Activated CD8-positive, alpha-beta memory T cell treated with anti-CD3 and anti-CD28 coated beads for 24 hours (primary cell): ENCODE measurements at regions not wholly inside any gene's neighbourhood (a gene's known extent, or its start where the extent isn't known, plus 50 kb on each side); places are given as distances from the start of the nearest gene placed in this dataset.
A peak's percentile ranks its signal among the peaks of the same experiment; 100 is the strongest.

Experiments used
- DNase-seq: peaks from one replicate; pipeline ENCODE4 v3.0.0-alpha.2; 2020

DNA sequence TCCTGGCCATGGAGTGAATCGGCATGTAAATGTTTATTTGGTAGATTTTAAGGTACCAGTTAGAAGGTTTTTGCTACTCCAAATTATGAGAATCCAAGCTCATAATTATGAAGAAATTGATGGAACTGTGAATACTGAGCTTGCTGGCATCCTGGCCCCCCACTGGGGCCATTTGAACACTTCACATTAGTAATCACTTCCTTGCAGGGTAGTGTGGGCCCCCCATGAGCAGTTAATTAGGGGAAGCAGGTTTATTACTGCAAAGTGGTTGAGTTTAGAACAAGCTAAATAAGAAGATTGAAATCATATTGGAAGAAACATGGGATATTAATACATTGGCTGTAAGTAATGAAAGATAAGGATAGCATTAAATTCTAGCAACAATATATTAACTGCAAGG, 86.7 kb downstream of the S1PR1 start:
- DNase-seq: no peak

DNA sequence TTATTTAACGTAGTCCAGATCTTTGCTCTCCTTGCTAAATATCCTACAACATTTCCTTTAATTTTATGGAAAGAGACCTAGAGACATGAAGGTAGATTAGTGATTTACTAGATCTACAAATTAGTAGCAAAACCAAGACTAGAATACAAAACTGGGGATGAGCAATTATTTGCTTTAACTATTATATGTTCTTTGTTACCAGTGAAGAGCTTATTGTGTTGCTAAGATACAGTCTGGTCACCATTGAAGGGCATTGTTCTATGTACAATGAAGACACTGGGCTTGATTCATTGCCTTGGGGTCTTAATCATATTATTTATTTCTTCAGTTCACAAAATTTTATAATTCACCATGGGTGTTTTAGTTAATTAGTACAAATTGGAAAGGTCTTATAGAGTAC, 88.3 kb downstream of the S1PR1 start:
- DNase-seq: no peak

DNA sequence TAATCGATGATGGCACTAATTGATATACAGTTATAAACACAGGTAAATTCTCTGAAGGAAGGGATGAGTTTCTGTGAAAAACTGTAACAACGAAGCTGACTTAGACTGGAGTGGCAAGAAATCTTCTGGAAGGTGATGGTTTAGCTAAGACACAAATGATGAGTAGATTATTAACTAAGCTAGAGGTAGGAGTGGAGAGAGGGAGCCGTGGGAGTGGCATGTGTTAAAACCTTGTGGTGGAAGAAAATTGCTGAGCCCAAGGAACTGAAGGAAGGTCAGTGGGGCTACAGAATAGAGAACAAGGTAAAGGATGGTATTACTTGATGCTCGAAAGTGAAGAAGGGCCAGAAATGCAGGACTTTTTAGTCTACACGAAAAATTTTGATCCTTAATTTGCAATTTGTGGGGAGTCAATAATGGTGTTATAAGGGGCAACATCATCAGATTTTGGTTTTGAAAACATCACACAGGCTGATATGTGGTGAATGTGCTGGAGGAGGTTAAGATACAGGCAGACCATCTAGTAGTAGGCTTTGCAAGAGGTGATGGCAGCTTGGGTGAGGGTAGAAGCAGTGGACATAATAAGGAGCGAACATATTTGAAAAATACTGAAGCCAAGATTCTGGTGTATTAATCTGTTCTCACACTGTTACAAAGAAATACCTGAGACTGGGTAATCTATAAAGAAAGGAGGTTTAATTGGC, 93.8 kb downstream of the S1PR1 start:
- DNase-seq: no peak

DNA sequence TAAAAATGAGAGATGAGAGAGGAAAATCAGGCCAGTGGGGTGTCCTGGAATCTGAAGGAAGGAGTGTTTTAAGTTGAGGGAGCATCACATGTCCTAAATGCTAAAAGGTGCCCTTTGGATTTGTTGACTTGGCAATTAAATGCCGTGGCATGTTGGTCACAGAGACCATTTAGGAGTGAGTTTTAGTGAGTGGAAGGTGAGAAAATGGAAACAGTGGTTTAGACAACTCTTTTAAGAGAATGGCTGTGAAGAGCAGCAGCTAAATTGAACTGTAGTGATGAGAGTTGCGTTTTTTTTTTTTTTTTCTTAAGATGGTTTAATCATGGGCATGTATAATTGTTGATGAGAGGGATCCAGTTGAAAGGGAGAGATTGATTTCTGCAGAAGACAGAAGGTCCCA, 95.0 kb downstream of the S1PR1 start:
- DNase-seq: no peak

DNA sequence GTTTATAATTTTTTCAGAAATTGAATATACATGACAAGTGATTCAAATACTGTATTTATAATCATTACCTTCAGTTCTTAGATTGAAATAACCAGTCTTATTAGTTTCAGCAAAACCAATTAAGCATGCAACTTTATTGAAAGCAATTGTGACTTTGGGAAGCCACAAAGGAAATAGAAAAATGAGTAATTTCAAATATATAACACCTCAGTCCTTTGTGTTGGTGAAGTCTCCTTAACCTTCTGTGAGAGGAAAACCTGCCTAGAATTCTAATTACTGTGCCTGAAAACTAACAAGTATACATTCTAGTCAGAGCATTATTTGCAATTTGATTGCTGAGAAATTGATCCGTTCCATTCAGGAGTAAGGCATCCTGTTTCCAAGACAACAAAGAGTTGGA, 95.8 kb downstream of the S1PR1 start:
- no peak for DNase-seq

DNA sequence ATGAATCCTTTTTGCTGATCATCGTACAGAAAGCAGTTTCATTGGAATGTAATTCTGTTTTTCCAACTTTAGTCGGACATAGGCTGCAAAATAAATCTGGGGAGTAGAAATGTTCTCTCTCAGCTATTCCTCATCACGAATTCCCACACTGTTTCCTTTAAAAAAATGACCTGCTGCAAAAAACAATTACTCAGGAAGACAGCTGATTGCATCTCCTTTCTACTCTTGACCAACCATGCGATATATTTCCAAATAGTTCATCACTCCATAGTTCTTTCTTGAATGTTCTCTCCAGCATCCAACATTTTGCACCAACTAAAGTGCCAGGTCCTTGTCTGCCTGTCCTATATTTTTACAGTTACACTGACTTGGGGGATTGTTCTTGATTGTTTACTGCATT, 96.4 kb downstream of the S1PR1 start:
- DNase-seq: no peak

DNA sequence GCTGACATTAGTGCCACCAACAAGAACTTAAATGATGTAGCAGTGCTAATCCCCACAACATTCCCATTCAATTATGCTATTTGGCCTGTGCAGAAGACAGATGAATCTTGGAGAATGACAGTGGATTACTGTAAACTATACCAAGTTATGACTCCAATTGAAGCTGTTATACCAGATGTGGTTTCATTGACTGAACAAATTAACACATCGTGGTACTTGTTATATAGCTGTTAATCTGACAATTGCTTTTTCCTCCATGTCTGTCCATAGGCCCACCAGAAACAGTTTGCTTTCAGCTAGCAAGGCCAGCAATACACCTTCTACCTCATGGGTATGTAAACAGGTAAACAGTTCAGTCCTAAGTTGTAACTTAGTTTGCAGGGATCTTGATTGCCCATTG, 101.1 kb downstream of the S1PR1 start:
- DNase-seq: no peak

DNA sequence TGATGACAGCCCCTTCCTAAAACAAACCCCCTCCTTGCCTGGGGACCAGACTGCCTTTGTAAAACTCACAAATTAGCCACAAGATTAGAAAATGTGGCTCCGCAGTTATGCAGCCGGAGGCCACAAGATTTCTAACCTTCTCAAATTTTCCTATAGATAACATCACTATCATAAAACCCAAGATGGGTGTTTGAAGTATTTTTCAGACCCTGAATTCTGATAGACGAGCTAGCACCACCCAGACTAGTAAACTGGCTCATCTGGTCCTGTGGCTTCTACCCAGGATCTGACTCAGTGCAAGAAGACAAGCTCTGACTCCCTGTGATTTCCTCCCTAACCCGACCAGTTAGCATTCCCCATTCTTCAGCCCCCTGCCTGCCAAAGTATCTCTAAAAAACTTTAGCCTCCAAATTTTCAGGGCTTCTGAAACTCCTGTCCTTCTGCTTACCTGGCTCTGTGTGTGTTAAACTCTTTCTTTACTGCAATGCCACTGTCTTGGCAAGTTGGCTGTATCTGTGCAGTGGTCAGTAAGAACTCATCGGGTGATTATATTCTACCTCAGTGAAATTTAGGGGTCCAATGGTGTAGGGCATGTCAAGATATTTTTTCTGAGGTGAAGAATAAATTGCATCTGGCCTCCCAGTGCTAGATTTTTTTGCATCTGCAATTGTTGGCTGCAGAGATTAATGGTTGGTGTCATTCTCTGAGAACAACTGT, 102.1 kb downstream of the S1PR1 start:
- no peak for DNase-seq

DNA sequence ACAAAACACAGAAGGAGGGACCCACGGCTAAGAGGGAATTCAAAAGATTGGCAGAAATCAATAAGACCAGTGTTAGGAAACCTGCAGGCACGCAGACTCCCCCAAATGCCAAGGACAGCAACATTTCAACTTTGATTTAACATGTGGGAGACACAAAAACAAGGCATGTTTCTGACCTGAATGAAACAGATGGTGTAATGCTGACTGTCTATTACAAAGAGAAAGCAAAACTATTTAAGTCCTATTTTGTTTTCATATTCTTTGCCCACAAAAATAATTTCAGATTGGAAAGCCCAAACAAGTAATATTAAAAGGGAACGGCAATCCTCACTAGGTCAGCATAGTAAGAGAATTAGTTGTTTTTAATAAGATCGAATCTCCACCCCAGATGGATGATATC, 107.9 kb downstream of the S1PR1 start:
- DNase-seq: no peak

DNA sequence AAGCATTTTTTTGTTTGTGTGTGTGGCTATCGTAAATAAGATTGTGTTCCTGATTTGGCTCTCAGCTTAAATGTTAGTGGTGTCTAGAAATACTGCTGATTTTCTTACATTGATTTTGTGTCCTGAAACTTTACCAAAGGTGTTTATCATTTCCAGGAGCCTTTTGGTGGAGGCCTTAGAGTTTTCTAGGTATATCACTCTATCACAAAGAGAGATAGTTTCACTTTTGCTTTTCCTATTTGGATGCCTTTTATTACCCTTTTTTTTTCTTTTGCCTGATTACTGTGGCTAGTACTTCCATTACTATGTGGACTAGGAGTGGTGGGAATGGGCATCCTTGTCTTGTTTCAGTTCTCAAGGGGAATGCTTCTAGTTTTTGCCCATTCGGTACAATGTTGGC, 109.6 kb downstream of the S1PR1 start:
- DNase-seq: no peak

DNA sequence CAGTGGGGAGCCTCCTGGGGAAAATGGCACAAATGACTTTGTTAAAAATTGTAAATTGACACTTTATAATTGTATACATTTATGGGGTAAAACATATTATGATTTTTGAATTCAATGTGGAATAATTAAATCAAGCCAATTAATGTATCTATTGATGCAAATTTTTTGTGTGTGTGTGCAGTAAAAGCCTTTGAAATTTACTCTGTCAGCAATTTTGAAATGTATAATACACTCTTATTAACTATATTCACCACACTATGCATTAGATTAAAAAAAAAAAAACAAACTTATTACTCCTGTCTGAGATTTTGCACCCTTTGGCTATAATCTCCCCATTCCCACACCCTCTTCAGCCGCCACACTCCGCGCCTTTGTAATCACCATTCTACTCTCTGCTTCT, 119.2 kb downstream of the S1PR1 start:
- DNase-seq: no peak

DNA sequence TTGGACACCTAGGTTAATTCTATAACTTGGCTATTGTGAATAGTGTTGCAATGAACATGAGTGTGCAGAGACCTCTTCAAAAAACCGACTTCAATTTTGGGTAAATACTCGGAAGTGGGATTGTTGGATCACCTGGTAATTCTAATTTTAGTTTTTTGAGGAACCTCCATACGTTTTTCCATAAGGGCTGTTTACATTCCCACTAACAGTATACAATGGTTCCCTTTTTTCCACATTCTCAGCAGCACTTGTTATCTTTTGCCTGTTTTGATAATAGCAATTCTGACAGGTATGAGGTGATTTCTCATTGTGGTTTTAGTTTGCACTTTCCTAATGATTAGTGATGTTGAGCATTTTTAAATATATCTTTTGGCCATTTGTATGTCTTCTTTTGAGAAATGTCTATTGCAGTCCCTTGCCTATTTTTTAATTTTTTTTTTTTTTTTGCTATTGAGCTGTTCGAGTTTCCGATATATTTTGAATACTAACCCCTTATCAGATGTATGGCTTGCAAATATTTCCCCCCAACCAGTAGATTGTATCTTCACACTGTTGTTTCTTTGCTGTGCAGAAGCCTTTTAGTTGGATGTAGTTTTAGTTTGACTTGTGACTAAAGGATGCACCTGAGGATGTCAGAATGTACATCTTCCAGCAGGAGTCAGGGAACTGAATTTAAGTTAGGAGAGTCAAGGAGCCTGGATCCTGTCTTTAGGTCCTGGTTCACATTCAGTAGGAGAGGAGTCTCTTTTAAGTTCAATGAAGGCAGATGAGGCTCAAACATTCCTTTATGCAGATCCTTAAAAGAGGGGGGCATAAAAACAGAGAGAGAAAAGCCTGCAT, 120.0 kb downstream of the S1PR1 start:
- no peak for DNase-seq

DNA sequence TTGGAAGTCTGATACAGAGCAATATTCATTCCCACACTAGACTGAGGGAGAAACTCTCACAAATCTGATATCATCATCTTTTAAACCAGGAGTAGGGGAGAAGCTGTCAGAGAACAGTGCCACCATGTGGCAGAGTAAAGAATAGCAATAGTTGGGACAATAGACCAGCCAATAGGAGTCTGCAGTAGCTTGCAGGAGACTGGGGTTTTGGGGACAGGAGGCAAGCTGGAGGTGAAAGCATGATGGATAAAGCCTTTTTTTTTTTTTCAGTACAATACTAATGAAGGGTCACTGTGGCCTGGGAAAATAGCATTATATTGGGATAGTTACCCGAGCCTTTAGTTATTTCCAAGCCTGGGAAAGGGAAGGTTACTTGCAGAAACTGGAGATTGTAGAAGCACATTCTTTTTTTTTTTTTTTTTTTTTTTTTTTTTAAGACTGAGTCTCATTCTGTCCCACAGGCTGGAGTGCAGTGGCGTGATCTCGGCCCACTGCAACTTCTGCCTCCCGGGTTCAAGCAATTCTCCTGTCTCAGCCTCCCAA, 120.7 kb downstream of the S1PR1 start:
- DNase-seq: peak; percentile 74

DNA sequence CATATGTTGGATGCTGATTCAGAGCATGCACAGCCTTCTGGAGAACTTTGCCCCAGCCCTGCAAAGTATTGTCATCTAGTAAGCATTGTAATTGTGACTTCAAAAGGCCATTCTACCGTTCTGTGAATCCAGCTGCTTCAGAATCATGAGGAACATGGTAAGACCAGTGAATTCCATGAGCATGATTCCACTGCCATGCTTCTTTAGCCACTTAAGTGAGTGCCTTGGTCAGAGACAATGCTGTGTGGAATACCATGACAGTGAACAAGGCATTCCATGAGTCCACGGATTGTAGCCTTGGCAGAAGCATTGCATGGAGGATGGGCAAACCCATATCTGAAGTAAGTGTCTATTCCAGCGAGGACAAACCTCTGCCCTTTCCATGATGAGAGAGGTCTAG, 123.7 kb downstream of the S1PR1 start:
- DNase-seq: no peak

DNA sequence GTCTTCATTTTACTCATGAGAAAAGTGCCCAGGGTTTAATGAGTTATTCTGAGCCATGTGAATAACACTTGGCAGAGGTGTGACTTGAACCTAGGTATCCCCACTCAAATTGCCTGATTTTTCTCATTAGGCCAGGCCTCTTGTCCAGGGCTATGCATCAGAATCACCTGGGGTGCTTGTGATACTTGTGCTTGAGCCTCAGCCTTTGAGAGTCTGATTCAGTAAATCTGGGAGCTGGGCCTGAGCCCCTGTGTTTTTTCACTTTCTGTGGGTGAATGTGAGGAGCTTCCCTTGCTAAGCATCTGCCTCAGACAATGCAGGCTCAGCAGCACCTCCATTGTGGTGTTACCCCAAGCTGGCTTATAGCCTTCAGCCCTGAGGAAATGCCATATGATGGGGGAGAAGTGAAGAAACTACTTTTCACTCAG, 127.1 kb downstream of the S1PR1 start:
- no peak for DNase-seq

DNA sequence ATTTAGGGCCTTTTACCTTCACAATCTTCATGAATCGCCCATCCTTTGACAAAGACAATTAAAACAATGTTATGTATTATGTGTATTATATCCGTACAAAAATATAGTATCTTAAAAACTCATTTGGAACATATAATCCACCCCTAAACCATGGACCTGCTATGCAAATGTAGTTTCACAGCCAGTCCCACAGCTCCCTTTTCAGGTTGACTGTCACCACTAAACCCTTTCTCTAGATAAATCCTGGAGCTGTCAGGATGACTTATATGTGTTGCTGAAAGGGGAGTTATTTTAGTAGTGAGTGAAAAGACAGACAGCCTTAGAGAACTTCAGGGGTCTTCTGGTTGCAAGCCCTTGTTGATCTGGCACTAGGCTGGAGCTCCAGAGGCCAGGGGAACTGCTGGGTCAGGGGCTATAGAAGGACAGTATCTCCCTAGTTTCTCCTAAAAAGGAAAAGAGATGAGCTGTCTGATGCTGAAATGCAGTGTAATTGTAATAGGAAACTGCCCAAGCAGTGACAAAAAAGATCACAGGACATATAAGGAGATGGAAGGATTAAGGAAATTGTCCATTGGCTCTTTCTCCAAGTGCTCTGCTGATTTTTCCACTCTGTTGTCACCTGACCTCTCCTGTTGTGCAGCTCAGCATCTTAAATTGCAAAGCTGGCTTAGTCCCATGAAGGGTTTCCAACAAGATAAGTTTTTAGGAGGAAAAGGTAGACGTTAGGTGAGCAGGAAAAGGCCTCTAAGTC, 127.7 kb downstream of the S1PR1 start:
- DNase-seq: no peak

DNA sequence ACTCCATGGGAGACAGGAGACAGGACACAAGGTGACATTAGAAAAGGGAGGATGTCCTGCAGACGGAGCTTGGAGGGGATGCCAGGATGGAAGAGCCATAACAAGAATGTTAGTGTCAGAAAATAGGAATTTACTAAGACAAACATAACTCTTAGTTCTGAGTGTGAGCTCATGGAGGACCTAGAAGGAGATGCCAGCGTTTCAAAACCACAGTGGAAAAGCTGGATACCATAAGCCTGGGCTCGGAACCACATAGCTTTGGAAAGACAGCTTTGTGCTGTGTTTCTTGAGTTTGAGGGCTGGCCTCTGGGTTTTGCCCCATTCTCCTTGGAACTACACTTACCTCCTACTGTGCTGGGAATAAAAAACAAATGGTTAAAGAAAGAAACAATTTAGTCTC, 128.4 kb downstream of the S1PR1 start:
- no peak for DNase-seq

DNA sequence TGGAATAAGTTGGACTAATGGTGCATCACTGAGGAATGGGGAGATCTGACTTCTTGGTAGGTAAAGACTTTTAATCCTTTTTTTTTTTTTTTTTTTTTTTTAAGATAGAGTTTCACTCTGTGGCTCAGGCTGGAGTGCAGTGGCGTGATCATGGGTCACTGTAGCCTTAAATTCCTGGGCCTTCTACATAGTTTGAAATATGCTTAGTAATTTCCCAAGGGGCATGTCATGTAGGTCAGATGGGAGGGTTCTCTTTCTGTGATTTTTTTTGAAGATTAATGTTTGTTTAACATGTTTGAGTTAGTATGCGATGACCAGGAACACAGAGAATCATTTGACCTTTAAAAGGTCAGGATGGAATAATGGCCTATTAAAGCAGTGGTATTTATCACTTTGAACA, 129.1 kb downstream of the S1PR1 start:
- DNase-seq: no peak

DNA sequence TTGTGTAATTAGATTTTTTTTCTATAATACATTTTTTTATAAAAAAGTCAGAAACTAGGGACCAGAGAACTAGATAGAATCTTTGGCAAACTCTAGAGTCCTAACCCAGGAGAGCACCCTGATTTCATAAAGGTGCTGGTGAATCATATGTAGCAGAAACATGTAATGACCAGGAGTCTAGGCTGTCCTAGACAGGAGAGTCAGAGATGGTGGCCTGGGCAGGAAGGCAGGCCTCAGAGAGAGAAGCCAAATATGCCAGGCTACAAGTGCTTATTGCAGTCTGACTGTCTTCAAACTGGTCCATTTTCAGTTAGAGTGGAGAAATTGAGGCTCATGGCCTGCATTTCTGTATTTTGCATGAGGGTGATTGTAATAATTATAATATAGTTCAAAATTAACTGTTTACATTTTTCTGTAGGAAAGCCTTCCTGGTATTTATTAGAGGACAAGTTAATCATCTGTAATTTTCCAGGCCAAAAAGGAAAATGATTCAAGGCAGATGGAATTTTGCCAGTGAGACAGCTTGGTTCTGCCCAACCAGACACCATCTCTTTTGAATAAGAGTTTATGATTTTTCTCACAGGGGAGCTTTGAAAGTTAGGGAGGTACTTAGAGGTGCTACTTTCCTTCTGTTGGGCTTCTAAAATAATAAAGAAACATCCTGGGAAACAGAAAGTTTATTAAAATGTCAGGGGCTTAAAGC, 129.8 kb downstream of the S1PR1 start:
- no peak for DNase-seq

DNA sequence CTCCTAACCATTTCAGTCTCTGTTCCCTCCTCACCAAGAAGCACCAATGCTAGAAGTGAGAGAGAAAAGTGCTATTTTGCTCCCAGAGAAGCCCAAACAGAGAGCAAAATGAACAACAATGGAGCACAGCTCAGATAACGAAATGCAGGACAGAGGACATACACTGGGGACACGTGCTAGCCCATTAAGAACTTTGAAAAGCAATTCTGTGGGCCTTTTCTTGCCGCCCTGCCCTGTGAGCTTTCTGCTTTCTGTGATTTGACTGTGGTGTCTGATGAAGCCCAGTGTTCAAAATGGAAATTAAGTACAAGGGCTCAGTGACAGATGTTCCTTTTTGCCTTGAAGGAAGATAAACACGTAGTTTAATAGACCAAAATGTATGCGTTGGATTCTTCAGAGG, 130.8 kb downstream of the S1PR1 start:
- DNase-seq: no peak

DNA sequence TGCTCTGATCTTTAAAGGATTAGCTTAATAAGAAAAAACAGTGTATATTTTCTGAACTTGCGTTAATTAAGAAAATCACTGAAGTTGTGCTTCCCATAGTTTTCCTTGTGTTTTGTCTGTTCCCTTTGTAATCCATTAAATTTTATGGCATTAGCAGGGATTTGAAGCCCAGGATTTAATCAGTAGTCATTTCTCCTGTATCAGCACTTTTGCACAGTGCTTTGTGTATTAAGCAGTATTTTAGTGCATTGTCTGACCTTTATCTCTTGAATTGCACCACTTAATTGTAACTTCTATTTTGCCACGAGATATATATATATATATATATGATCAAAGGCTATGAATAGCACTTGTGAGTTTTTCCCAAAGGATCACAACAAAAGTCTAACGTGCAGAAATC, 133.7 kb downstream of the S1PR1 start:
- no peak for DNase-seq

DNA sequence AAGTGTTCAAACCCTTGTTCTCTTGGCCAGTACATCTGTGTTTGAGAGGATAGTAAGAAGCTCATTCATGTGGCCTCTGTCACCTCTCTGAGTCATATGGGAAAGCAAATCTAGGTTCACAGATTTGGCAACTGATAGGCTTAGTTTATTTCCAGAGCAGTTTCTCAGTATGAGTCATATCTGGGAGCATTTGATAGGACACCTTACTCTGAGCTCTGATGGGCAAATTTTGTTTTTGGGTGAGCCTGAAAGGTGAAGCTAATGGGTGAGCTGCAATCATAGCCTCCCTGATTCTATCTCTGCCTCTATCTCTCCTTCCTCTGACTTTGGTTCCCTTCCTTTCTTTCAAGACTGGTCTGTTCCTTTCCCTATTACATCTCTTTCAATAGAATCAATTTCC, 134.4 kb downstream of the S1PR1 start:
- DNase-seq: no peak
